NCI-H2171 (cell line): ENCODE measurements at regions not wholly inside any gene's neighbourhood (a gene's known extent, or its start where the extent isn't known, plus 50 kb on each side); places are given as distances from the start of the nearest gene placed in this dataset.
A peak's percentile ranks its signal among the peaks of the same experiment; 100 is the strongest.
"Not testable (repeated sequence)": the region's sequence is repeated elsewhere in the genome, so short reads cannot be mapped to it uniquely, and the experiment has no call there.

Experiments
- DNase-seq: peaks from one replicate; lab custom pipeline; 2025; lab: John Stamatoyannopoulos, UW

GRCh38 chr12:83933615-83934014 lies 979.0 kb downstream of the SLC6A15 start:
- DNase-seq = no peak

DNA sequence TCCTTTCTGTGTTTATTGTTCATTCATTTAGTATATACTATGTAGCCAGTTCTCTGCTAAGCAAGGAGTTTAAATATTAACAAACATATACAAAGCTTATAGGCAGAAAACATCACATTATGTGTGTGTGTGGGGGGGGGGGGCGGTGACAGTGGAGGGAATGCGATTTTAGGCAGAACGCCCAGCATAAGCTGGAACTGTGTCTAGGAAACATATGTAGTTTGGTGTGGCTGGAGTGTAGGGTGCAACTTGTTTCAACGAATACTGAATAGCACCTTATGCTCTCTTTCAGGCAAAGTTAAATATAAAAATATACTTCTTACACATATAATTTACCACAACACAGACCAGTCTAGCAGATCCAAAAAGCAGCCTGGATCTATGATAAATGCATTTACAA lies 980.6 kb downstream of the SLC6A15 start:
- no peak for DNase-seq

DNA sequence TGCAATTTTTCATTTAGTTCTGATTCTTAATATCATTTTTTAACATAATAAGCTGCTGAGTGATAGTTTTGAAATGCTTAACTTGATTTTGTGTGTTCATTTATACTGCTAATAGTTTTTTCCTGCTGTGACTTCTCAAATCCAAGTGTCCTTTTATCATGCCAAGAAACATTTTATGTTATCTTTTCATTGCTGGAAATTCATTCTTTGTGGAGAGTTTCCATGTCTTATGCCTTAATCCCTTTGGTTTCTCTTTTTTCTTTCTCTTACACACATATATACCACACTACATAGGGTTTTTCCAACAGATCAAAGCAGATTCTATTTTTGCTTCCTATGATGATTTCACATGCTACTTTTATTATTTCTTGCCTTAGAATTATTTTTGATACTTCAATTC lies 981.1 kb downstream of the SLC6A15 start:
- no peak for DNase-seq

DNA sequence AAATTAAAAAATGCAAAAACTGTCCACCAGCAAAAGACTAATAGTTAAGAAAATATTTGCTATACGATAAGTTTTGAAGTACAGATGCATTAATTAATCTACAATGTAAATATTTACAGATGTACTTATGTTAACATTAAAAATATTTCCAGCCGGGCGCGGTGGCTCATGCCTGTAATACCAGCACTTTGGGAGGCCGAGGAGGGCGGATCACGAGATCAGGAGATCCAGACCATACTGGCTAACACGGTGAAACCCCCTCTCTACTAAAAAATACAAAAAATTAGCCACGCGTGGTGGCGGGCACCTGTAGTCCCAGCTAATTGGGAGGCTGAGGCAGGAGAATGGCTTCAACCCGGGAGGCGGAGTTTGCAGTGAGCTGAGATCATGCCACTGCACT lies 982.8 kb downstream of the SLC6A15 start:
- not testable (repeated sequence) for DNase-seq

DNA sequence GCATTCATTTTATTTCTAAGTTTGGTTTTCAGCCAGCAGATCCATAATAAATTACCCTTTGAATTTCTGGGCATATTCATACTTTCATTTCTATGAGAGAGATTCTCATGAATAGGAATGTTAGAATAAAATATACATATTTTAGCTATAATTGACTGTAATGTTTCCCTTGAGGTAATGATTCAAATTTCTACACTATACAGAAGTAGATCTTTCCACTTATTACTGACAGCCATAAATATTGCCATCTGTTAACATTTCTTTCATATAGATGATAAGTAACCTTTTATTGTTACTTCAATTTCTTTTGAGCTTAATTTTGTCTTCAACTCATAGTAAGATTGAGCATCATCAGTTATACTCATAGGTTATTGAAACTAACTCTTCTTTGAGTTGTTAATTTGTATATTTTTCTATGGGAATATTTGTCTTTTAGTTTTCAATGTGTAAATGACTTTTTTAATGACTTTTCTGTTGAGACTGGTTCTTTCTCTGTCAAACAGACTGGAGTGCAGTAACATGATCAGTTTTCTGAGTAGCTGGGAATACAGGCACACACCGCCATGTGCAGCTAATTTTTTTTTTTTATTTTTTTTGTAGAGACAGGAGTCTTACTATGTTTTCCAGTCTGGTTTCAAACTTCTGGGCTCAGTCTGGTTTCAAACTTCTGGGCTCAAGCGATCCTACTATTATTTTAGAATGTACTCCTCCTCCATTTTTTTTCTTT lies 991.6 kb downstream of the SLC6A15 start:
- peak; percentile 50 for DNase-seq

GRCh38 chr12:83919081-83919480 lies 993.5 kb downstream of the SLC6A15 start:
- DNase-seq = no peak

DNA sequence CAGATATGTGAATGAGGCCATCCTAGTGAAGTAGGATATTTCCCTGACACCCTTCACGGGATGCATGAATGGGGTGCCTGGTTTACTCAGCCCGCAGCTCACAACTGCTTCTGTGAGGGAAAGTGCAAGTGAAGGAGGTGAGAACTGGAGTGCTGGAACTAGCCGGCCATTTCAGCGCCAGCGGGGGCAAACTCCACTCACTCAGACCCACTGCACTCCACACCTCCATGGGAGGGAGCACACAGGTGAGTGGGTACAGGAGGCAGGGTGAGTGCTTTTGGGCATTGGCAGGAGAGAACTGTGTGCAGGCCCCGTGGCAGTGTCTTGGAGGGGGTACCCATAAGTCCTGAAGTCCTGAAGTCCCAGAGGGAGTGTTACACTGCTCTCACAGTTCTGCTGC lies 1008.4 kb downstream of the SLC6A15 start:
- no peak for DNase-seq

DNA sequence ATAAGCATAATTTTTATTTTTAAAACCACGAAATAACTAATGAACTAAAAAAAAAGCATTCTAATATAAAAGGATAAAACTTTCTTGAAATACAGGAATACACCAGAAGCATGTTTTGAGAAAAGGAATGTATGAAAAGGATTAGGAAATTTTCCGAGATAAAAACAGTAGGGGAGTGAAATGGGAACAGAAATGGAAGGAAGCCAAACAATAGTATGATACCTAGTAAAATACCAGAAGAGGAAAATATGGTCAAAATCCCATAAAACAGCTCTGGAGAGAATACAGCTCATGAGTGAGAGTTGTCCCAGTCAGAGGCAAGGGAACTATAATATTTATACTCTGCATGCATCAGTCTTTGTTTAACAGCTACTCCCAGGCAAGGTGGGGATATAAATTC lies 1016.2 kb downstream of the SLC6A15 start:
- no peak for DNase-seq

DNA sequence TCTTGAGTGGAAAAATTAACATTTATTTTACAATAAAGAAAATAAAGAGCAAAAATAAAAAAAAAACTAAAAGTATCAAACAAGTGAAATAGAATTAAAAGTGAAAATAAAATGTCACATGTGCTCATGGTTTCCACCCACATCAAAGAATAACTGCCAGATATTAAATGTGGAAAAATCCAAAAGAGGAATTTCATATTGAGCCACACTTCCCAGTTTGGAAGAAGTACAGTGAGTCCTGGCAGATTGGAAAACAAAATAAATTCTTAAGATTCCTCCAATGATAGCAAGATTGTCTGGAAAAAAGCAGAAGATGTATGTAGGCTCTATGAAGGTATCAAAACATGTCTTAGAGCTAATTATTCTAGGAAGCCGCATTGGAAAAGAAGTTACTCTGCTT lies 1019.5 kb downstream of the SLC6A15 start:
- no peak for DNase-seq

DNA sequence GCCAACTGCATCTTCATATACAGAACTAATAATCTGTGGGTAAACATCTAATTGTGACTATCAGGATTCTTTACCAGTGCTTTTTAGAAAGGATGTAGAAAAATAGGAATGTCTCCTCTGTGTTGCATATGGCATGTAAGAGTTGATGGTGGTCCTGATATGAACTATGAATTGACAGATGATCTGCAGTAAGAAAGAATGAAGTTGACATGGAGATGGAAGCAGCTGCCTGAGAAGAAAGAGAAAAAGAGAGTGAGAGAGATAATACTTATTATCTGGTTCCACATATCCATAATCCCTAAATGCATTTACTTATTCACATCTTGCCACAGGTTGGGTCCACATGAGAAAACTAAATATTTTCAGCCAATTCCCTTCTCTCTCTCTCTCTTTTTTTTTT lies 1022.9 kb downstream of the SLC6A15 start:
- DNase-seq = no peak

DNA sequence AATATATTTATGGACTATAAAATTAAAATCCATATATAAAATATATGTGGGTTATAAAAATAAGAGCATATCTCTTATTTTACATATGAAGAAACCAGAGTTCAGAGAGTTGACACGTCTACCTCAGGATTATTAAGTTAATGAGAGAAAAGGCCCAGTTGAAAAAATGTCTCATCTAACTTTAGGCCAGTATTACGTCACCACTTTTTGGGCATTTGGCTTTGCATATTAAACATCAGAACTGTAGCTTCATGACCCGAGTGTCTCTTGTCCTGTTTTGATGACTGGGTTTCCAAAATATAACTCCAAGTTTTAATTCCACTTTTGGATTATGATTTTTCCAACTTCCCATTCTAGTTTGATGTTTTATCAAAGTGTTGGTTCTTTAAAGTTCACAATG lies 1026.1 kb downstream of the SLC6A15 start:
- DNase-seq = no peak

- not testable (repeated sequence) for DNase-seq
These were observed 1041.5 kb downstream of the SLC6A15 start for GRCh38 chr12:83870921-83871599.

- no peak for DNase-seq
These were observed 1046.1 kb downstream of the SLC6A15 start for GRCh38 chr12:83866477-83866876.

DNA sequence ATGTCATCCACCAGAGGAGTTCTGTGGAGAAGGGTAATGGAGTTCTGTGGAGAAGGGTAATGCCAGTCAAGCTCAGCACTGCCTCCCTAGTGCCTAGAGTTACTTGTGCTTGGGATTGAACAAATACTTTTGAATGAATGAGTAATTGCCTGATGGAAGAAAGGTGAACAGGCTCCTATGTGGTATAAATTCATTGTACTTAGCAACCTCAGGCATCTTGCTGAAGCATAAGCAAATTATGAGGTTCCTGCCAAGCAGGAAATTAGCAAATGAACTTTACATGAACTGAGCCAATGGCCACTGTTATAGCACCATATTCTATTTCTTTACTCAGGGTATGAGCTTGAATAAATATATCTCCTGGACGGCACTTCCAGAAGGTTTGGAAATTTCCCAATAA lies 1047.2 kb downstream of the SLC6A15 start:
- DNase-seq = no peak

DNA sequence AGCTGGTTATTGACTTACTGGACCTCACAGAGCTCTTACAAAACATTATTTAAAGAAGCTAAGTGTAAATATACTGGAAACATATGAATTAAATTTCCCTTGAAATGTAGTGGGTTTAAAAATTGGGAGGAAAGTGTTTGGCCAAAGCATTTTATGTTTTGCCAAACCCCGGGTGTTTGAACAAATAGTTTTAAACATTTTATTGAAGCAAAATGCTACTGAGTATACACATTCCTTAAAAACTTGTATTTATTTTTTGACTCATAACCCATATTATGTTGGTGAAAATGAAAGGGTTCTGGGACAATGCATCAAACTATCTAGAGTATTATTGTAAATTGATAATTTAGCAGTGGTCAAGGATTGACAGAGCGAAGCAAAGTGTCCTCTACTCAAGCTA lies 1048.5 kb downstream of the SLC6A15 start:
- no peak for DNase-seq

- DNase-seq = no peak
These were observed 1053.6 kb downstream of the SLC6A15 start for GRCh38 chr12:83859021-83859420.

- no peak for DNase-seq
These were observed 1055.8 kb downstream of the SLC6A15 start for GRCh38 chr12:83856803-83857202.

- no peak for DNase-seq
These were observed 1062.1 kb downstream of the SLC6A15 start for GRCh38 chr12:83850531-83850930.

DNA sequence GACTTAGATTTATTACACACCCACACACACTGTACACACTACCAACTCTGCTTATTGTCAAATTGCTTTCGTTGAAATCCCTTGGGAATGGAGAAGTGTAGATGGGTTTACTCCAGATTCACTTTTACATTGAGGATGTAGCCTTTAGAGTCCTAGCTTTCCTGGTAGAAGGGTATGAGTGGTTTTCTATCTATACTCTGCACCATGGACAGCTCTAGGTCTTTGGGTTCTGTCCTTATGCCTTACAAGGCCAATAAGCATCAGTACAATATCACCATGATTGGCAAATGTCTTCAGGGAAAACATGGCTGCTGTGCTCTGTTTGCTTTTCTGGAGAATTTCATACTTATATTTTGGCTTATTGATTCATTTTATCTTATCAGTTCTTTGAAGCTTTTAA lies 1063.9 kb downstream of the SLC6A15 start:
- DNase-seq = no peak

DNA sequence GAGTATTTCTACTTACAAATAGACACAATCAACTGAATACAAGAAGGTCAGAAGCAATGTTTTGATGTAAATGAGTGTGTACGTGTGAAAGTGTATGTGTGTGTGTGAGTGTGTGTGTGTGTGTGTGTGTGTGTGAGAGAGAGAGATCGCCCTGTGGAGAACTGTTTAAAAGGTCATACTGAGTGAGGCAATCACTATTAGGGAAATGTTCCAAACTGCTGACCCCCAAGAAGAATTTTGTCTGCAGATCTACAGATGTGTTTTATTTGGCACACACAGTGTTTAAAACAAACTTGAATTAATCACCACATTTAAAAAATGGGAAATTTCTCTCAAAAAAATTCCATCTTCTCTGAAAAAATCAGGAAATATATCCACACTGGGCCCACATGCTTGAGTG lies 1069.1 kb downstream of the SLC6A15 start:
- DNase-seq = no peak

DNA sequence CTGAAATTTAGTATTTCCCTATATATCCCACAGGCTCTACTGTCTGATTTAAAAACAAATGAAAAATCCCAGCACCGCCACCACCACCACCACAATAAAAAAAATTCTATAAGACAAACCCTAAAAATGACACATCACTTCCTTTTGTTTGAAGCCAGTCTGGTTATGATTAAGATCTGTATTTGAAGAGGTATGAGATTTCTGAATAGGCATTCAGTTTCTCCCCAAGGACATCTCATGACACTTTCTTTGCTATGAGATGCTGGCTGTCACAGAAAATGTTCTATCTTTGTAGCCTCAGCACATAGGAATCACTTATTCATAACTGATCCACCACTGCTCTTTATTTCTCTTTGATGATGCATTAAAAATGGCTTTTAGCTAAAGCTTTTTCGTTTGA lies 1071.0 kb downstream of the SLC6A15 start:
- DNase-seq = no peak

DNA sequence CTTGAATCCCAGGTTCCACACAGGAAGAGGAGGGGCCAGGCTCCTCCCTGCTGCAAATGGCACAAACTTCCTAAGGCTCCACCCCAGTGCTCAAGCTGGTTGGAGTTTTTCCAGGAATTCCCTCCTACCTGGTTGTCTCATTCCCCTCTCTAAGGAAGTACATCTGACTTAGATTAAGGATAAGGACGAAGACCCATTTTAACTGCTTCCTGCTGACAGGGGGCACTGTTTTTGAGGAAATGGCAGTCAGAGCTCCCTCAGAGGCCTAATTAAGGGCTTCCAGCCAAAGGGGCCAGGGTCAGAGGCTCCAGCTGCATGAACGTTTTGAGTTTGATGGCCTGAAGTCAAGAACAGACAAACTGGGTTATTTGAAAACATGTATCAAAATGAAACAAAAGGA lies 1084.7 kb downstream of the SLC6A15 start:
- DNase-seq = no peak

DNA sequence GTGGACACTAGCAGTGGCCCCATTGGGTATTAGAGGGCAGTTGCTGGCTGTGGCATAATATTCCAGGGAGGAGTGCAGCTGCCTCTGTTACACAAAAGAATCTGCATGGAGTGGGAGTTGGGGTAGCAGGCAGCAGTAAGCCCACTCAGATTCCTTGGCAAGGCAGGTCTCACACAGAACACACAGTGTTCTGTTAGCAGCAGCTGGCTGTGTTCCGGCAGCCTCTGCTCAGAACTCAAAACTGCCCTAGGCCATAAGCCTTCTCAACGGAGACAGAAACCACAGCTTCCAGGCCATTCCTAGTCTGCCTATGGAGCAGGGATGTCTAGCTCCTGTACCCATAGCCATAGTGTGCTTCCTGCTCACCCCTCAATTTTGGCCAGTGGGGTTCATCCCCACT lies 1085.4 kb downstream of the SLC6A15 start:
- DNase-seq = no peak

DNA sequence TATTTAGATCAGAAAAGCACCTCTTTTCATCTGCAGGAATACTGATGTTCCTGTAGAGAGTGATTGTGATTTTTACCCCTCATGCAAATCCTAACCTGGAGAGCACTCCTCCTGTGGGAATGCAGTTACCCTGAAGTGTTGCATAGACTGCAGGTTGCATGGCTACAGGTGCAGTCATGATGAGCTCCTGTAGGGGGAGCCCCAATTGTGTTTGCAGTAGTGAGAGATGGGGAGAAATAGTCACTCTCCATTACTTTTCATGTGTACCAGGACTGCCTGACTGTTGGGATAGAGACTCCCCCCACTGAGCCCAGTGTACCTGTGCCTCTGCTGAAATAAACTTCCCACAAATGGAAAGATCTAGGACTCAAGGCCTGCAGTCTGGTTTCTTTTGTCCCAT lies 1086.5 kb downstream of the SLC6A15 start:
- DNase-seq = no peak
